GM19351 (cell line): ENCODE measurements at regions not wholly inside any gene's neighbourhood (a gene's known extent, or its start where the extent isn't known, plus 50 kb on each side); places are given as distances from the start of the nearest gene placed in this dataset.

ENCODE experiments used
- ATAC-seq: cut with Tn5 transposase; IDR thresholded peaks from one replicate; pipeline ENCODE4 v1.9.1; 2021; ENCODE audit warnings: mild to moderate bottlenecking, moderate library complexity; ENCODE audit not compliant: unreplicated experiment

- ATAC-seq = no peak
These were observed 163.2 kb upstream of the MYCN start for GRCh38 chr2:15776992-15777702.

- no peak for ATAC-seq
These were observed 162.5 kb upstream of the MYCN start for GRCh38 chr2:15777795-15778371.

DNA sequence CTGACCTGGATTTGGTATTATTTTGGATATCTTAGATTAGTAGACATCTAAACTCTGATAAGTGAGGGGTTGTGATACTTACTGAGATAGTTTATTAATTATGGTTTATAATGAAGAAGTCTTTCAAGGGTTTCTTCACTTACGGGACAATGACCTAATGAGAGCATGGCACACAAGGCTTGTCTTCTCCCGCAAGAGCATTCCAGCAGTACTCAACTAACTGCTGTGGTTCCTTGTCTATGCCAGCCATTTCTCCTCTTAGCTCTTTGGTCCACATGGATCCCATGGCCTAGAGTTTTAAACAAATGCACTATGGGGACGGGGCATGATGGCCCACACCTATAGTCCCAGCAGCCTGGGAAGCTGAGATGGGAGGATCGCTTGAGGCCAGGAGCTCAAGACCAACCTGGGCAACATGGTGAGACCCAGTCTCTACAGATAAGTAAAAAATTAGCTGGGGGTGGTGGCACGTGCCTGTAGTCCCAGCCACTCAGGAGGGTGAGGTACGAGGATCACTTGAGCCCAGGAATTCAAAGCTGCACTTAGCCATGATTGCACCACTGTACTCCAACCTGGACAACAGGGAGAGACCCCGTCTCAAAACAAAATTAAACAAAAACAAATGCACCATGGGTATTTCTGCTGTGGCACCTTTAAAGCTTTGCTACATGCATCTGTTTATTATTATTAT lies 161.7 kb upstream of the MYCN start:
- ATAC-seq = no peak

DNA sequence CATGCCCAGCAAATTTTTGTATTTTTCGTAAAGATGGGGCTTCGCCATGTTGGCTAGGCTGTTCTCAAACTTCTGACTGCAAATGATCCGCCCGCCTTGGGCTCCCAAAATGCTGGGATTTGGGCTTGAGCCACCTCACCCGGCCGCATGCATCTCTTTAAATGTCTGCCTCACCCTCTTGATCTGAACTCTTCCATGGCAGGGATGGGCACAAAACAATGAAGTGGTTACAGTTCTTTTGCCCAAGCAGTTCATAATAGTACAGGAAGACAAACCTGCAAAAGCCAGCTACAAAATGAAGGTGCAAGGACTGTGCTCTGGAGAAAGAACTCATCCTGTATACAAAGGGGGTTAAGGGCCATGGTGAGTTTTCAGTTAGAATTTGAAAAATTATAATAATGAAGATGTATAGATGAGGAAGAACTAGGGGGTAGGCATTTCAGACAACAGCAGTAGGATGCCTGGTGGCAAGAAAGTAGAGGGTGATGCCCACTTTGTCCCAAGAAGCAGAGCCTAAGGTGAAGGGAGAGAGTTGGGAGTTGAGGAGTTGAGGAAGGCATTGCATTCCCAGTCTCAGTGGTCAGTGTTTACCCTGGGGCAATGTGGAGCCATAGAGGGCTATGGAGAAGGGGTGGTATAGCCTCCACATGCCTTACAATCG lies 160.8 kb upstream of the MYCN start:
- no peak for ATAC-seq

DNA sequence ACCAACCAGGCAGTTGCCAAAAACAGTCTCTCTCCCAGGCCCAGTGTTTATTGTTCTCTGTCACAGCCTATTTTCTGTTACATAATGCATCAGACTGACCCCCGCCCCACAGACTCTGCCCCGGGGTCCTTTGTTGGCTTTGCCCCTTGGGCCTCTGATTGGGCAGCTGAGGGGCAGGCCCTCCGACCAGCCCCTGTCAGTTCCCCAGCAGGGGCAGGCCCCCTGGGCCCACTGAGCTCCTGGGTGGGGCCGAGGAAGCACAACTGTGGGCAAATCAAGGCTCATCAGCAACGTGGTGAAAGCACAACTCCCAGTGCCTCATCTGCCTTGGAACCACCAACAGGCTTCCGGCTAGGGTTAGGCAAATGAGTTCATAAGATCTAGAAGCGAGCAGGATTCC lies 160.1 kb upstream of the MYCN start:
- ATAC-seq = no peak

DNA sequence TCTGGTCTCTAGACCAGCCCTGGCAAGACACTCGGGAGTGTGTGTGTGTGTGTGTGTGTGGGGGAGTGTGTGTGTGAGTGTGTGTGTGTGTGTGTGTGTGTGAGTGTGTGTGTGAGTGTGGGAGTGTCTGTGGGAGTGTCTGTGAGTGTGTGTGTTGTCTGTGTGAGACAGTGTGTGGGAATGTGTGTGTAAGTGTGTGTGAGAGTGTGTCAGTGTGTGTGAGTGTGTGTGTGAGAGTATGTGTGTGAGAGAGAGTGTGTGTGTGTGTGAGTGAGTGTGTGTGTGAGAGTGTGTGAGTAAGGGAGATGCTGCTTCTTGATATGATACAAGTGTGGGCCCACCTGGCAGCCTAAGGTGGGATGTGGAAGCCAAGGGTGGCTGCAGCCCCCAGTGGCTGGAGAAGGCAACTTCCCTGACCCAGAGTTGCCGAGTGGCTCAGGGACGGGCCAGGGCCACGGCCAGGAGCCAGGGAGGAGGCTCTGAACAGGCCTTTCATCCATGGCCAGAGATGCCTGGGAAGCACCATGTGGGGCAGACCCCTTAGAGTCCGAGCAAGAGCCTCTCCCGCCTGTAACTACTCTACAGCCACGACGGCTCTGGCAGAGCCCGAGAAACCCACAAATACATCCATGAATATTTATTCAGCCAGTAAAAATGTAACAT lies 159.3 kb upstream of the MYCN start:
- ATAC-seq = no peak

GRCh38 chr2:15782009-15782751 lies 158.2 kb upstream of the MYCN start:
- no peak for ATAC-seq

- no peak for ATAC-seq
These were observed 157.5 kb upstream of the MYCN start for GRCh38 chr2:15782769-15783294.

DNA sequence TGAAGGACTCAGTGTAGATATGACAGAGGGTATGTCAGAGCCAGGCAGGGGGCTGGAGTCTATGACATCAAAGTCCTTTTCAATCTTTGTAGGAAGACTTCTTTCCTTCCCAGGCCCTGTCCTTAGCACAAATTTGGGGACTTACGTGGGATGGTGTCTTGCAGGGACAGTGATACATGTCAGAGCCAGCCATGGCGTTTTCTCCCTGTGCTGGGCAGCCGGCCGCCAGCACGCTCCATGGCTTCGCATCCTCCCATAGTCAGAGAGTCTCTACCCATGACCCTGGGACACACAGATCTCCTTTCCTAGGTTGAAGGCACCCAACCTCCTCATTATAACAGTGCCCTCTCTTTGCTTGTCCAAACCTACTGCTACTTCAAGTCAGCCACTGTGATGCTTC lies 156.9 kb upstream of the MYCN start:
- ATAC-seq = no peak

GRCh38 chr2:15784106-15784885 lies 156.1 kb upstream of the MYCN start:
- no peak for ATAC-seq

- ATAC-seq = no peak
These were observed 155.2 kb upstream of the MYCN start for GRCh38 chr2:15784886-15785801.

DNA sequence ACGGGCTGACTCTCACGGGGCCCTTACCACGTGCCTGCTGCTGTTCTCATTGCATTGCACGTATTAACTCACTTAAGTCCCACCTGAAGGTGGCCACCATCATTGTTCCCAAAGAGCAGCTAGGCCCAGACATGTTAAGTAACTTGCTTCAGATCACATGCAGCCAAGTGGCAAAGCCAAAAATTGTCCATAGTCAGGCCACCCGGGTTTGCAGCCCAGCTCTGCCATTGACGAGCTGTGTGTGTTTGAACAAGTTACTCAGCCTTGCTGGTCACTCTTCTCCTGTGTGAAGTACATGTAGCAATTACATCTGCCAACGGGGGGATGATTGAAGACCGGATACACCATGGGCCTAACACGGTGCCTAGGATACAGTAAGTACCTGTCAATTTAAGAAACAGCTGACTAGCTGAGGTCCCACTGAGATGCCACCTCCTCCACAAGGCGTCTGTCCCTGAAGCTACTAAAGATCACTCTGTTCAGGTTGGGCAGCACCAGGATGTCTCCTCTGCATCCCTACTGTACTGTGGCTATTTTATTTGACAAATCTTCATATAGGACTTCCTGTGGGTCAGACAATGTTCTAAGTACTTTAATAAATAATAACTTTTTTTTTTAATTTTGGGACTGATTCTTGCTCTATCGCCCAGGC lies 154.2 kb upstream of the MYCN start:
- no peak for ATAC-seq

DNA sequence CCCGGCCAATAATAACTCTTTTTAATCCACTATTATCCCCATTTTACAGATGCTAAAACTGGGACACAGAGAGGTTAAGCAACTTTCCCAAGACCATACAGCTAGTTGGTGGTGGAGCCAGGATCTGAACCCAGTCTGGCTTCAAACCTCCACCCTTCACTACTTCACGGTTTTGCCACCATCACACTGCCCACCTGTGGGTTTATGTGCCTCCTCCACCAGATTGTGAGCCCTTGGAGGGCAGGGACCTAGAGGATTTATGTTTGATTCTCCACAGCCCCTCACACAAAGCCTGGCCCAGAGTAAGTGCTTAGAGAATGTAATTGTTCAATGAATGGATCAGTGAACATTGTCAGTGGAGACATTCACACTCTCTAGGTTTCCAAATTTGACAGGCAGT lies 153.4 kb upstream of the MYCN start:
- no peak for ATAC-seq

GRCh38 chr2:15787535-15788454 lies 152.6 kb upstream of the MYCN start:
- no peak for ATAC-seq

DNA sequence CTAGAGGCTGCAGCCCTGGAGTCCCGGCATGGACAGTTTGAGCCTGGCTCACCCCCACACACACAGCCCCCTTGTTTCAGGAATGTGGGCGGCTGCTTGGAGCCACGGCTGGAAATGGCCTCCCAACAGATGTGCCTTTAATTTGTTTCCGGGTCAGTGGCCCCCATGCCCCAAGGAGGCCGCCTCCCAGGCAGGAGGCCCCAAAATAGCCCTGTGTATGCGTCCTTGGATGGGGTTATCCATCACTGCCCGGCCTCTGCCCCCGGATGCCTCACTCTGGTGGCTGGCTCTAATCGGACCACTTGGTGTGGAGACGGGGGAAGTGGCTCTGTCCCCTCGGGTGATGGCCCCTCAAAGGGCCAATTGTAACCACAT lies 151.9 kb upstream of the MYCN start:
- ATAC-seq = no peak

DNA sequence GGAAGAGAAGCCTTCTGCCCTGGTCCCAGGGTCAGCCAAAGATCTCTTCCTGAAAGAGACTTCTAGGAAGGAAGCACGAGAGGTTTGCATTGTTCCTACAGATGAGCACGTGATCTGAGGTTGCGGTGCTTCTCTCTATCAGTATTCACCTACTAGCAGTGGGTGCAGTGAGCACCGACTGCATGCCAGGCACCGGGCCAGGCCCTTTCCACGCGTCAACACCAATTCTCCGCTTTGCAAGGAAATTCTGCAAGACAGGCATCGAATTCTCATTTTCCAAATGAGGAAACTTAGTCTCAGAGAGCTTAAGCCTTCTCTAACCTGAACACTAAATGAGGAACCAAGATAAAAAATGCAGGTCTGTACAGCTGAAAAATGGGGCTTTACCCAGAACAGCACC lies 151.5 kb upstream of the MYCN start:
- no peak for ATAC-seq
